ENCODE measurements at regions not wholly inside any gene's neighbourhood (a gene's known extent, or its start where the extent isn't known, plus 50 kb on each side); places are given as distances from the start of the nearest gene placed in this dataset.

DNA sequence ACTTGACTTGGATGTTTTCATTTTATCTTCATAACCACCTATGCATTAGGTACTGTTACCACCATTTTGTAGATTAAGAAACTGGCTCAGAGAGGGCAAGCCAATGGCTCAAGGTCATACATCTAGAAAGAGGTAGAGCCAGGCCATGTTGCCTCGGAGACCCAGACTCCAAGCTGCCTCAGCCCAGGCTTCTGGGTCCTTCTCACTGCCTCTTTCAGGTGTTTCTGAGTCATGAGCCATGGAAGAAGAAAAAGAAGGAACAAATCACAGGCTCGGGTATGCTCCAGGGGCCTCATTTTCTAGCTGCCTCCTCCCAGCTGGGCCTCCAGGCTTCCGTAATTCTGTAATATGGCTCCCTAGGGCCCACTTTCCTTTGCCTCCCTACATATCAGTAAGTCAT lies 226.5 kb upstream of the TOPAZ1 start:
- peaks cover 18% of the 10 kb centered on the region for H3K27me3 Mint-ChIP-seq (ENCODE audit: low read depth)
- no peak overlapping the region for H3K4me3 Mint-ChIP-seq
- Histone ChIP-seq H2AK5ac (ENCODE audit: insufficient read length, low read length) (no peak overlapping the region), H4K91ac (ENCODE audit: insufficient read length, low read depth, low read length) (no peak overlapping the region), H3K4me2 (ENCODE audit: insufficient read depth, insufficient read length, low read length) (no peak overlapping the region), H3K23ac (ENCODE audit: insufficient read length, low read depth, low read length) (no peak overlapping the region), H4K5ac (ENCODE audit: insufficient read length, low read depth, low read length) (no peak overlapping the region), H2BK120ac (ENCODE audit: low read depth, low read length, poor library complexity, severe bottlenecking) (no peak overlapping the region), H3K23me2 (ENCODE audit: insufficient read length, low read depth, low read length, poor library complexity, severe bottlenecking) (no peaks in the 10 kb centered on the region), H3K9ac (ENCODE audit: extremely low read depth, insufficient read length, low read length) (no peak overlapping the region), H2BK20ac (ENCODE audit: low read depth, low read length, poor library complexity, severe bottlenecking) (no peak overlapping the region), H3K79me1 (ENCODE audit: insufficient read depth, low read depth, low read length, poor library complexity, severe bottlenecking) (no peaks in the 10 kb centered on the region), H3K4me1 (ENCODE audit: insufficient read depth, low read length) (peaks cover 11% of the 10 kb centered on the region; the same call in 1 of the 2 replicates), H3K9me3 (ENCODE audit: control insufficient read depth, low read depth, low read length) (no peaks in the 10 kb centered on the region), H3K27ac (ENCODE audit: insufficient read length, low read depth, low read length) (no peak overlapping the region), H3K27me3 (ENCODE audit: insufficient read depth, low read length) (no peaks in the 10 kb centered on the region), H3K56ac (ENCODE audit: insufficient read length, low read depth, low read length) (no peak overlapping the region), H3T11ph (ENCODE audit: low read length) (no peak overlapping the region), H2BK12ac (ENCODE audit: insufficient read length, low read depth, low read length) (no peak overlapping the region), H4K8ac (replicated peaks; ENCODE audit: insufficient read length, low read depth, low read length) (no peak overlapping the region), H2BK15ac (ENCODE audit: low read depth, low read length) (no peak overlapping the region), H2BK5ac (ENCODE audit: insufficient read length, low read length) (no peak overlapping the region), H3K14ac (ENCODE audit: insufficient read depth, low read length) (no peak overlapping the region), H3K18ac (ENCODE audit: insufficient read length, low read depth, low read length) (no peak overlapping the region), H2AFZ (ENCODE audit: low read length) (no peak overlapping the region), H4K20me1 (ENCODE audit: control insufficient read depth, insufficient read depth, insufficient read length) (no peaks in the 10 kb centered on the region), H3K79me2 (ENCODE audit: insufficient read depth, low read length) (no peaks in the 10 kb centered on the region), H3K4ac (ENCODE audit: low read depth, low read length) (no peak overlapping the region)
- no peaks in the 10 kb centered on the region; a peak in 1 of 5 replicates for H3K9me3 Mint-ChIP-seq
- H3K36me3 Mint-ChIP-seq (ENCODE audit: insufficient read depth in 1 of 3, low read depth in 3 of 3), result no peaks in the 10 kb centered on the region
- no CpG with 5 or more reads among the region's 3 CpGs for WGBS (ENCODE audit: extremely low coverage, insufficient read length, low lambda C conversion rate)
- no peak for DNase-seq
- peaks cover 38 to 48% of the 10 kb centered on the region in 2 experiments for H3K4me1 Mint-ChIP-seq
- H3K27ac Mint-ChIP-seq, result no peak overlapping the region
- TF ChIP-seq CTCF (conservative IDR thresholded peaks at IDR 0.05), result no peak

Data from H9 (cell line).